CMK (cell line): ENCODE measurements at regions not wholly inside any gene's neighbourhood (a gene's known extent, or its start where the extent isn't known, plus 50 kb on each side); places are given as distances from the start of the nearest gene placed in this dataset.

Experiments used
- DNase-seq: peaks from one replicate; pipeline ENCODE4 v3.0.0-alpha.2; 2010; ENCODE audit warnings: low read depth

DNA sequence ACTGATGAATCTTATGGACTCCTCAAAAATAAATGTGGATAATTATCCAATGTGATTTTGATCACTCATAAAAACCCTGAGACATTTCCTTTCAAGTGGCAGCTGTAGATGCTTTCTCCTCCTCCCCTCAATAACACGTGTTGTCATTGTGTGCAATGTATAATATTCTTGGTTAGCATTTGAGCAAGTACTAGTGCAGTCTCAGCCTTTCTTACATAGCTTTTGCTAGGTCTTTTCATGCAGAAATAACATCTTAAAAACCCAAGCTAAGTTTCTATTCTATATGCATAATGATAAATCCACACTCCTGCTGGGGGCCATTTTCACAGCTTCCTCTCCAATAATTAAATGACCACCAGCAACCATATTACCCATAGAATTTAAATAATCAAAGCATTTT lies 1835.2 kb upstream of the NUDT12 start:
- no peak for DNase-seq

GRCh38 chr5:105392710-105393149 lies 1830.1 kb upstream of the NUDT12 start:
- no peak for DNase-seq

DNA sequence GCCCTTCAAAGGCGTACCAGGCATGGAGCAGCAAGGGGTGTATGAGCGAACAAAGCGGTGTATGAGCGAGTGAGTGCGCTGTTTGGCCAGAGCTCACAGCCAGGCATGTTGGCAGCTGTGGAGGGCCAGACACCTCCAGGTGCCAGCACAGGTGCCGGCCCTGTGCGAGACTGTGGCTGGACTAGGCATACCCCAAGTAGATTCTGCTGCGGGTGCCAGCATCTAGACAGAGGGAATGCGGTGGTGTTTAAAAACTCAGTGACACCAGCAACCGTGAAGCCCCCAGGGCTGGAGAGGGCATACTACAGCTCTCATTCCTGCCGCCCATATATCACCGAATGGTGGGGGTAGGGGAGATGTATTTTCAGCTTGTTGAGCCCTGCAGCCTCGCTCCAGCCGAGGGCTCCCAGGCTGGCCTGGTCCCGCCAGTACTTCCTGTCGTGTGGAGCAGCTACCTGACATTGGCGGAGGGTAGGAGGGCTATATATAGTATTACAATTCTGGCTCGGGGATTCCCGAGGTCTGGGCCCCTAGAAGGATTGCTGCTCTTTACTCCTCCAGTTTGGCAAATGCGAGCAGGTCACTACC lies 1829.6 kb upstream of the NUDT12 start:
- no peak for DNase-seq

DNA sequence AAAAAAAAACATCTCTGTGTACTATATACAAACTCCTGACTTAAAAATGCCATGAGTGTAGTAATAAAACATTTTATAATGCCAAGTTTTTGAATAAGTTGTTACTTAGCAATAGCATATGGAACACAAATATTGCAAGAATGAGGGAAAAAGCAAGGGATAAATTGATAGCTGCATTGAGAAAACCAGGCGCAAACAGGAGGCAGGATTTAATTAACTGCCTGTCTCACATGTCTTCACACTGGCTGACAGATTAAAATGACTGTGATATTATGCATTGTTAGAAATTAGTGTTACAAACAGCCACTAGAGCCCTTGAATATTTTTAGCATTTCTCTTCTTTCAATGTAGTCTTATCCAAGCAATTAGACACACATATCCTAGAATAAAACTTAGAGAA lies 1817.5 kb upstream of the NUDT12 start:
- no peak for DNase-seq

- no peak for DNase-seq
Measured at GRCh38 chr5:105371169-105371568, 1808.6 kb upstream of the NUDT12 start.

GRCh38 chr5:105350486-105351140 lies 1788.0 kb upstream of the NUDT12 start:
- no peak for DNase-seq

DNA sequence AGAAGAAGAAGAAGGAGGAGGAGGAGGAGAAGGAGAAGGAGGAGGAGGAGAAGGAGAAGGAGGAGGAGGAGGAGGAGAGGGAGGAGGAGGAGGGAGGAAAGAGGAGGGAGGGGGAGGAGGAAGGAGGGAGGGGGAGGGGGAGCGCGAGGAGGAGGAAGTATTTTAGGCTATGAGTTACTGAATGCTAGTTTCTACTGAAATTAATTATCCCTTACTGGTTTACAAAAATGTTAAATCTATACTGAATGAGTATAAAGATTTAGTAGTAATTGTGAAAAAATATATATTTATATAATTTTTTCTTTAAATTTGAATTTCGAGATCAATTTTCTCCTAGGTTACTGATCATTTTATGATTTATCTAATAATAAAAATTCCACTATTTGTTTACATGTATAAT lies 1769.0 kb upstream of the NUDT12 start:
- no peak for DNase-seq

GRCh38 chr5:105330185-105330584 lies 1767.6 kb upstream of the NUDT12 start:
- DNase-seq = no peak

DNA sequence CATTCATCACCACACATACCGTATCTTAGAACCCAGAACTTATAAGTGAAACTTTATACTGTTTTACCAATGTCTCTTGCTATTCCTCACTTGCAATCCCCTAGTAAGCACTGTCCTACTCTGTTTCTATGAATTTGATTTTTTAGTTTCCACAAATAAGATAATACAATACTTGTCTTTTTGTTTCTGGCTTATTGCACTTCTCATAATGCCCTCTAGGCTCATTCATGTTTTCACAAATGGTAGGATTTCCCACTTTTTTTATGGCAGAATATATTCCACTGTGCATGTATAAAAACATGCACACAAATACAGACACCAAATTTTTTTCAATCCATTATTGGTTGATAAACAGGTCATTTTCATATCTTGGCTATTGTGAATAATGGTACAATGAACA lies 1742.3 kb upstream of the NUDT12 start:
- no peak for DNase-seq

GRCh38 chr5:105288946-105289345 lies 1726.4 kb upstream of the NUDT12 start:
- no peak for DNase-seq

DNA sequence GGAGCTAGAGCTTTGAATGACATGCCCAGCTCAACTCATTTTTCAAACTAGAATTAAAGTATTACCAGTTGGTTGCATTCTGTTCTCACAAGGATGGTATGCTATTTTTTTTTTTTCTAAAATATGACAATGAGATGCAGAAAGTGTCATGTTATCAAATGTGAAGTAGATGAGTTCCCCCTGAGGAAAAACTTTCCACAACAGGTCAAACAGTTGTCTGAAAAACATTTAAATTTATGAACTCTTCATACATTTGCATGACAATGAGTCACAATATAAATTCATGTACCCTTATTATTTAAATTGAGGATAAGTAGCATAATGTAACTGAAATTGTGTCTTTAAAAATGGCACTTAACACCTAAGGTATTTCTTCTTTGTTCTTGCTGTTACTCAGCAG lies 1720.5 kb upstream of the NUDT12 start:
- DNase-seq = no peak

DNA sequence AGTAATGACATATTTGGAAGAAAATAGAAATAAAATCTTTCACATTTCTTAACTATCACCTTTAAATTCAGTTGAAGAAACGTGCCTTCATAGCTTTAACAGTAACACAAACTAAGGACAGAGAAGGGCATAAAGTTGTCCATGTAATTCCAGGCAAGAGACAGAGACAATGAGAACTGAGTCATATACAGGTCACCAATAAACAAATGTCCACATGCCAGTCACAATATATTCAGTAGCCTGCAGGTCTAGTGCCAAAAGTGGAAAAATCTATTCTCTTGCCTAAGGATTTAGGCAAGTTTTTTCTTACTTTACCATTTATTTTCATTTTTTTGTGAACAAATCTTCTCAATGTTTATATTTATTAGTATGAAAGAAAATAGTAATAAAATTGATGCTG lies 1711.5 kb upstream of the NUDT12 start:
- DNase-seq = no peak

DNA sequence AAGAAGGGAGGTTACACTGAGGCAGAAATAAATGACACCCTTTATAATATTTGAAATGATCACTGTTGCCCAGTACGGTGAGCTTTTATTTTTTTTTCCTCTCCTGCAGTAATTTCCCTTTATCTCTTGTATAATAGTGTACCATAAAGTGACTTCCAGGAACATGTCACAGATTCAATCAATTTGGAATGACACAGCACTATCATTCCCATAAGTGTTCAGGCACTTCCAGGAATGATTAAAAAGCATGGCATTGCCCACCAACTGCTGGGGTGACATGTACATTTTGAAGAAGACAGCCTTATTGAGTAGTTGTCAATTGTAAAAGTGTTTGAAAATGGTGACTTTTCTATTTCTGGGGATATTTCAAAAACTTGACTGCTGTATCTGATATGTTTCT lies 1700.9 kb upstream of the NUDT12 start:
- DNase-seq = peak; percentile 8

- DNase-seq = no peak
Measured at GRCh38 chr5:105259581-105260217, 1697.1 kb upstream of the NUDT12 start.

GRCh38 chr5:105238561-105238960 lies 1676.0 kb upstream of the NUDT12 start:
- no peak for DNase-seq

GRCh38 chr5:105230516-105231157 lies 1668.0 kb upstream of the NUDT12 start:
- no peak for DNase-seq

- no peak for DNase-seq
Measured at GRCh38 chr5:105218018-105218417, 1655.4 kb upstream of the NUDT12 start.

GRCh38 chr5:105213078-105213477 lies 1650.5 kb upstream of the NUDT12 start:
- DNase-seq = no peak

- no peak for DNase-seq
Measured at GRCh38 chr5:105207066-105207465, 1644.5 kb upstream of the NUDT12 start.

- DNase-seq = no peak
Measured at GRCh38 chr5:105197531-105197930, 1634.9 kb upstream of the NUDT12 start.

DNA sequence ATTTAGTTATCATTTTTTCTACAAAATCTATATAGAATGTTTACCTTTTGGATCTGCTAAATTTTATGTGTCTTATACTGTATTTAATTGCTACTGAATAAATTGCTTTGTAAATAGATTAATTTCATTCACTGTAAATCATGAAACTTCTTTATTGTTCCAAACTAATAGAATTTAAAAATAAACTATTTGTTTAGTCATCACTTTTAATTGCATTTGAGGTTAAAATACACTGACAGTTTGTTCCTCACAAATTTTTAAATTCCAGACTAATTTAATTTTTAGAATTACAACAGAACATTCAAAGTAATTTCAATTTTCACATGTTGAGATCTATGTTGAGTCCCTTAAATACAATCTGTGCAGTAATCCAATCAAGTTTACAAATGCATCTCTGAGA lies 1633.2 kb upstream of the NUDT12 start:
- no peak for DNase-seq

DNA sequence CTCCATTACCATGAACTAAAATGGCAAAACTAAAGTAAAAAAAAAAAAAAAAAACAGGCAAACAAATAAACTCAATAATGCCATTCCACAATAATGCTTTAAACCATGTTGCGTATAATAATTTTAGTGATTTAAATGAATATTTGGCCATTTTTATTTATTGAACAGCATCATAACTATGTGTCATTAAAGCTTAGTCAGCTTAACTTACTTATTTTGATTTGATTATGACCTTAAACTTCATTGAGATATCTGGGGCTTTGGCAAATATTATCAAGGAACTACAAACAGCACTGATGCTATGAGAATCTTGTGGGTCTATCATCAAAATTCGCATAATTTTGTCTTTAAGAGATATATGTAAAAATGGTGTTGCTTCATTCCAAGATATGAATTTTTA lies 1610.3 kb upstream of the NUDT12 start:
- no peak for DNase-seq

DNA sequence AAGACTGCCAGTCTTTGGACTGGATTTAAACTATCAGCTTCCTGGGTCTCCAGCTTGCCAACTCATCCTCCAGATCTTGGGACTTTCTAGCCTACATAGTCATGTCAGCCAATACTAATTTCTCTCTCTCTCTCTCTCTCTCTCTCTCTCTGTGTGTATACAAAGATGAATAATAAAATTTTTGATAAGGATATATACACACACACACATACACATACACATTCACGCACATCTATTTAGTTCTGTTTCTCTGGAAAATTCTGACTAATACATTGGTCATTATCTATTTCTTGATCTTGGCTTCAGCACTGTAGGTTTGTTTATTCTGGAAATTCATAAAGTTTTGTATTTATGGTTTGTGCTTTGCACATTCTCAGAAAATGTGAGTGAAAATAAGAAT lies 1606.2 kb upstream of the NUDT12 start:
- DNase-seq = no peak
